Thoracic aorta (tissue), 2 donors: ENCODE measurements at regions not wholly inside any gene's neighbourhood (a gene's known extent, or its start where the extent isn't known, plus 50 kb on each side); places are given as distances from the start of the nearest gene placed in this dataset.

ENCODE experiments used
- ATAC-seq: fragments of 150-250 bp; one replicate; pipeline ENCODE4 v1.8.0; 2017; ENCODE audit warnings: low read depth; ENCODE audit not compliant: insufficient number of reproducible peaks, low FRiP score
- DNase-seq: peaks from one replicate; pipeline ENCODE4 v3.0.0-alpha.2; 2020; ENCODE audit warnings: low spot score
- H3K27ac ChIP-seq, 2 donors: fragments of 200-600 bp; sonication (generic); 1 replicate in 1 of 2; 2 replicates in 1 of 2; pipeline ENCODE4 v1.5.1; 2016; ENCODE audit warnings: mild to moderate bottlenecking in 2 of 2, moderate library complexity in 2 of 2
- H3K27me3 ChIP-seq: fragments of 200-600 bp; sonication (generic); replicated peaks from 2 replicates; pipeline ENCODE4 v1.6.0; 2016; ENCODE audit warnings: mild to moderate bottlenecking; ENCODE audit not compliant: insufficient read depth
- H3K36me3 ChIP-seq: fragments of 200-600 bp; sonication (generic); one replicate; pipeline ENCODE4 v1.5.1; 2016
- H3K4me1 ChIP-seq, 2 donors: fragments of 200-600 bp; sonication (generic); 1 replicate in 1 of 2; 2 replicates in 1 of 2; pipeline versions ENCODE4 v1.5.1 to v1.6.0; 2016; ENCODE audit warnings: low read depth in 2 of 2, mild to moderate bottlenecking in 1 of 2; ENCODE audit not compliant: control insufficient read depth in 1 of 2
- H3K4me3 ChIP-seq: fragments of 200-600 bp; sonication (generic); 2 replicates; pipeline ENCODE4 v1.5.1; 2016; ENCODE audit warnings: mild to moderate bottlenecking
- H3K9me3 ChIP-seq: fragments of 200-600 bp; sonication (generic); 2 replicates; pipeline ENCODE4 v1.5.1; 2016
- TF ChIP-seq, protein P1 (sequence below): fragments of 200-600 bp; sonication (generic); IDR thresholded peaks from one replicate; pipeline ENCODE4 v1.5.1; 2019; ENCODE audit warnings: antibody characterized with exemption

DNA sequence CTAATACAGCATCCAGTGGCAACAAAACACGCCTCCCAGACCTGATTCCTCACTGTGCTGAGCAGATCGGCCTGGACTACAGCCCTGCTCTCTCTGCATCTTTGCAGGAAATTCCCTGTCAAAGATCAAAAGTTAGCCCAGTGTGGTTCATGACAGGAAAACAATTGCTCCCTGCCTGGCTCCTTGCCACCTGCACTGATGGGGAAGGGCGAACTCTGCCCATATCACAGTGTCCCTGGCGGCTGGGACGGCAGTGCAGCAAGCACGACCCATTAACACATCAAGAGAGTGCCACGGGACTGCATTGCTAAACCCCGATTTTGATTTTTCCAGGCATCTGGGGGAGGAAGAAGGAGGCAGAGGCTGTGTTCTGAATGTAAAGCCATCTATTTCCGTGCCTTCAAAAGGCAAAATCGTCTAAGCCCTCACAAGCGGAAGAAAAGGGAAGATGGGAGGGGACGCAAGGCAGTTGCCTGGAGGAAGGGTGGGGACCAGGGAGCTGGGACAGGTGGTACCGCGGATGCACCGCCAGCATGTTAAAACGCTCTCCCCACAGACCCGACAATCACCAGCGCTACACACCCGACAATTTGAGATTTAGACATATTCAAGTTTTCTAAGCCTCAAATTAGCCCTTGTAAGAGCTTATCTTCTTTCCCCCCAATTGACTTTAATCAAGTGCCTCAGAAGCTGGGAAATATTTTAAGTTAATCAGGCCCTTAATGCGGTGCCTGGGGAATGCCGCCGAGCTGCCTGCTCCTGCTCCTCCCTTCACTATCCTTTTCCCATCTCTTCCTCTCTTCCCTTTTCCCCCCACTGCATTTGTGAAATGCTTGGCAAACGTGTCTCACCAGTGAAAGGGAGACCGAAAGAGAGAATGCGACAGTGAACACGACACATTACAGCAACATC, 238.8 kb upstream of the CDH5 start:
- Histone ChIP-seq H3K9me3 (no peaks in the 10 kb centered on the region), H3K36me3 (no peaks in the 10 kb centered on the region), H3K4me1 (no peaks in the 10 kb centered on the region), H3K4me3 (no peak overlapping the region), H3K27ac (no peak overlapping the region), H3K27me3 (no peaks in the 10 kb centered on the region)
- TF ChIP-seq, protein P1, sequence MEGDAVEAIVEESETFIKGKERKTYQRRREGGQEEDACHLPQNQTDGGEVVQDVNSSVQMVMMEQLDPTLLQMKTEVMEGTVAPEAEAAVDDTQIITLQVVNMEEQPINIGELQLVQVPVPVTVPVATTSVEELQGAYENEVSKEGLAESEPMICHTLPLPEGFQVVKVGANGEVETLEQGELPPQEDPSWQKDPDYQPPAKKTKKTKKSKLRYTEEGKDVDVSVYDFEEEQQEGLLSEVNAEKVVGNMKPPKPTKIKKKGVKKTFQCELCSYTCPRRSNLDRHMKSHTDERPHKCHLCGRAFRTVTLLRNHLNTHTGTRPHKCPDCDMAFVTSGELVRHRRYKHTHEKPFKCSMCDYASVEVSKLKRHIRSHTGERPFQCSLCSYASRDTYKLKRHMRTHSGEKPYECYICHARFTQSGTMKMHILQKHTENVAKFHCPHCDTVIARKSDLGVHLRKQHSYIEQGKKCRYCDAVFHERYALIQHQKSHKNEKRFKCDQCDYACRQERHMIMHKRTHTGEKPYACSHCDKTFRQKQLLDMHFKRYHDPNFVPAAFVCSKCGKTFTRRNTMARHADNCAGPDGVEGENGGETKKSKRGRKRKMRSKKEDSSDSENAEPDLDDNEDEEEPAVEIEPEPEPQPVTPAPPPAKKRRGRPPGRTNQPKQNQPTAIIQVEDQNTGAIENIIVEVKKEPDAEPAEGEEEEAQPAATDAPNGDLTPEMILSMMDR = no peak
- DNase-seq = no peak
- no peak for ATAC-seq

DNA sequence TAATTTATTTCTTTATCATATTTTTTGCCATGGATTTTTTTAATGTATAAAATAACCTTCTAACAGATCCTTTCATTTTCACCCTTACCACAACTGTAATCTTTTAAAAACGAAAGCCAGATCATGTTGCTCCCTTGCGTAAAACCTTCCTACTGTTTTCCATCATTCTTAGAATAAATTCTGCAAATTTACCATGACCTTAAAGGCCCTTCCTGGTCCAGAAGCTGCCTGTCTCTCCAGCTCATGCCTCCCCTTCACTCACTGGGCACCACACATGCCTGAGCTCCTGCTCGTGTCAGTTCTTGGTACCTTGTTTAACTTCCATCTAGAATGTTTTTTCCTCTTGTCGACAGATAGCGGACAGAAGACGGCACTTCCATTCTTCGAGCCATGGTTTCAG, 245.0 kb upstream of the CDH5 start:
- DNase-seq = no peak
- TF ChIP-seq, protein P1 = no peak
- Histone ChIP-seq H3K36me3 (no peaks in the 10 kb centered on the region), H3K9me3 (no peaks in the 10 kb centered on the region), H3K4me3 (no peak overlapping the region), H3K27ac (no peak overlapping the region), H3K4me1 (no peaks in the 10 kb centered on the region), H3K27me3 (no peaks in the 10 kb centered on the region)
- ATAC-seq = no peak

DNA sequence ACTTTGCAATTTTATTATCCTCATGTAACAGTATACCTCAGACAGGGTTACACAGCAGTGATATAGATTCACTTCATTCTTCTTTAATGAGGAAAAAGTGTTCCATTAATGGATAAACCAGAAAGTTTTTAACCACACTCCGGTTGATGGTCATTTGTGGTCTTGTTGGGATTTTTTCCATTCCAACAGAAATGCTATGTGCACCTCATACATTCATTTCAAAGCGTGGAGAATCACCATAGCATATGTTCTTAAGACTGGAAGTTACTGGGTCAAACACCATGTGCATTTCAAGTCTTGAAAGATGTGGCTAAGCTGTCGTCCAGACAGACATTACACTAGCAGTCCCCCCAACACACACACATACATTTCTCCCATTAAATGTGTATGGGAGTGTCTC, 245.8 kb upstream of the CDH5 start:
- no peak overlapping the region for H3K4me3 ChIP-seq
- TF ChIP-seq, protein P1 = no peak
- no peaks in the 10 kb centered on the region for H3K27me3 ChIP-seq
- DNase-seq (no peak), ATAC-seq (no peak)
- H3K36me3 ChIP-seq = no peaks in the 10 kb centered on the region
- no peaks in the 10 kb centered on the region for H3K4me1 ChIP-seq
- H3K27ac ChIP-seq = no peak overlapping the region
- no peaks in the 10 kb centered on the region for H3K9me3 ChIP-seq

DNA sequence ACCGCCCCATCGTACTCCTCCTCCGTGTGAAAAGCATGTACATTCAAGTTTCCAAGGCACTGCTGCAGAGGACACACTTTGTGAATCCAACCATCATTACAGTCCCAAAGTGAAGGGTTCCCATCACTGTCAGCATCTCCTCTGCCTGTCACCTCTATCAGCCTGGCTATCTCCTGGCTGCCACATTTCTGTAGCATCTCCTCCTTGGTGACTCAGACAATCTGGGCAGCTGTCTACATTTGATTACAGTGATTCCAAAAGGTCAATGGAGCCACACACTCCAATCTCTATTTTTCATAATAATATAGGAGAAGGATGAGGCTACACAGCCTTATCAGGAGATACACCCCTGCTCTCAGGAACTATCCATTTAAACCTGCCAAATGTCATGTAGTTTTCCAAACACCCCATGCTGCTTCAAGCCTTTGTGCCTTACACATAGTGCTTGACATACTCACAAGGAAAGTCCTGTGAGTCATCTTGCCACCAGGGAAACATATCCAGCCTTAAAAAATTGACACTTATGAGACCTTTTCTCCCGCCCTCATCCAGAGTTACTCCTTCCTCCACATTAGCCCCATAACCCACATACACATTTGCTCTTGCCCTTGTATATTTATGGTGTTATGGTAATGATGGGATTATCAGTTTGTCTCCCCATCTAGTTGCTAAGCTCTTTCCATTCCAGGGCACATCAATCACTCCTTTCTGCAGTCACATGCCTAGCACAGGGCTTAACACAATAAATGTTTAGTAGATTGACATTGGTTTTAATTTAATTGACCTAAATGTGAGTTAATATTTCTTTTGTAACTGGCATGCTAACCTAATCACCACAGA, 250.1 kb upstream of the CDH5 start:
- no peaks in the 10 kb centered on the region for H3K27me3 ChIP-seq
- no peaks in the 10 kb centered on the region for H3K4me1 ChIP-seq
- TF ChIP-seq, protein P1 = no peak
- no peak overlapping the region for H3K27ac ChIP-seq
- ATAC-seq (no peak), DNase-seq (no peak)
- no peaks in the 10 kb centered on the region for H3K9me3 ChIP-seq
- H3K4me3 ChIP-seq = no peak overlapping the region
- H3K36me3 ChIP-seq = no peaks in the 10 kb centered on the region

DNA sequence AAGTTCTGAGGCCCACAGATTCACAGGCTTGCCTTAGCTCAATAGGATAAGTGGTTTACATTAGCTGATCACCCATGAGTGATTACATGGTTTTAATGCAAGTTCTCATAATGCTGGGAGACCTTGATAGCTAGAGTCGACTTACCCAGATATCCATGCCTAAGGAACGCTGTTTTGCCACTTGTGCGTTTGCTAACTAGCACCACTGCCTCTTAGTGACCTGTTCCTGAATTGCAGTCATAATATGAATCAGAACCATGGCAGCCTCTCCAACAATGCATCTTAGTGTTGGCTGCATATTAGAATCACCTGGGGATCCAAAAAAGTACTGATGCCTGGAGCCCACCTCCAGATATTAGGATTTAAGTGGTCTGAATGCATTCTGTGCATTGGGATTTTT, 251.1 kb upstream of the CDH5 start:
- H3K36me3 ChIP-seq = no peaks in the 10 kb centered on the region
- H3K4me1 ChIP-seq = no peaks in the 10 kb centered on the region

More for the DNA sequence above, 251.1 kb upstream of the CDH5 start:
- TF ChIP-seq, protein P1 = no peak
- ATAC-seq = no peak
- no peak for DNase-seq
- no peaks in the 10 kb centered on the region for H3K9me3 ChIP-seq
- H3K4me3 ChIP-seq = no peak overlapping the region
- no peak overlapping the region for H3K27ac ChIP-seq
- H3K27me3 ChIP-seq = no peaks in the 10 kb centered on the region
